Neuronal stem cell (in vitro differentiated cells): ENCODE measurements at regions not wholly inside any gene's neighbourhood (a gene's known extent, or its start where the extent isn't known, plus 50 kb on each side); places are given as distances from the start of the nearest gene placed in this dataset.

Source experiments
- DNase-seq: peaks from one replicate; pipeline ENCODE4 v3.0.0-alpha.2; 2013; ENCODE audit warnings: low spot score
- H2AFZ ChIP-seq: one replicate; pipeline ENCODE4 v1.6.1; 2013; ENCODE audit warnings: mild to moderate bottlenecking, low read length, inconsistent platforms
- H2AK5ac ChIP-seq: 2 replicates; pipeline ENCODE4 v1.6.1; 2013; ENCODE audit warnings: low read depth, mild to moderate bottlenecking, inconsistent platforms, low read length, moderate library complexity, mixed read lengths
- H2BK120ac ChIP-seq: 2 replicates; pipeline ENCODE4 v1.6.1; 2013; ENCODE audit warnings: low read depth, mild to moderate bottlenecking, inconsistent platforms, low read length, moderate library complexity, mixed read lengths
- H2BK12ac ChIP-seq: one replicate; pipeline ENCODE4 v1.6.1; 2013; ENCODE audit warnings: low read length, inconsistent platforms
- H2BK15ac ChIP-seq: 2 replicates; pipeline ENCODE4 v1.6.1; 2013; ENCODE audit warnings: mild to moderate bottlenecking, low read length, inconsistent platforms, mixed read lengths
- H2BK5ac ChIP-seq: one replicate; pipeline ENCODE4 v1.6.1; 2013; ENCODE audit warnings: inconsistent platforms, mild to moderate bottlenecking, low read length, moderate library complexity
- H3K14ac ChIP-seq: one replicate; pipeline ENCODE4 v1.6.1; 2013; ENCODE audit warnings: low read length, inconsistent platforms
- H3K18ac ChIP-seq: 2 replicates; pipeline ENCODE4 v1.6.1; 2013; ENCODE audit warnings: low read length, inconsistent platforms
- H3K23ac ChIP-seq: 2 replicates; pipeline ENCODE4 v1.6.1; 2013; ENCODE audit warnings: low read depth, mild to moderate bottlenecking, mixed read lengths, low read length, inconsistent platforms; ENCODE audit not compliant: poor library complexity
- H3K27ac ChIP-seq: replicated peaks from 3 replicates; pipeline ENCODE4 v1.5.1; 2013; ENCODE audit warnings: low read length, inconsistent platforms
- H3K27me3 ChIP-seq, 3 experiments: 2 replicates each; pipeline ENCODE4 v1.6.1; 2013; ENCODE audit warnings: low read length in 3 of 3, mild to moderate bottlenecking in 2 of 3, inconsistent platforms in 1 of 3, low read depth in 1 of 3, mixed read lengths in 1 of 3, moderate library complexity in 1 of 3; ENCODE audit not compliant: control insufficient read depth in 3 of 3, insufficient read depth in 3 of 3
- H3K36me3 ChIP-seq, 2 donors: replicated peaks in 1 of 2; 2 replicates each; pipeline ENCODE4 v1.6.1; 2013; ENCODE audit warnings: low read length in 2 of 2; ENCODE audit not compliant: control insufficient read depth in 2 of 2, insufficient read depth in 2 of 2
- H3K4ac ChIP-seq: 2 replicates; pipeline ENCODE4 v1.6.1; 2013; ENCODE audit warnings: inconsistent platforms, mild to moderate bottlenecking, low read length, moderate library complexity
- H3K4me1 ChIP-seq, 2 donors: 1 replicate in 1 of 2; 2 replicates in 1 of 2; pipeline ENCODE4 v1.6.1; 2013; ENCODE audit warnings: low read length in 2 of 2, low read depth in 1 of 2; ENCODE audit not compliant: control insufficient read depth in 2 of 2, insufficient read depth in 1 of 2
- H3K4me2 ChIP-seq: one replicate; pipeline ENCODE4 v1.6.1; 2013; ENCODE audit warnings: mild to moderate bottlenecking, low read length, inconsistent platforms; ENCODE audit not compliant: insufficient read depth, poor library complexity, severe bottlenecking
- H3K4me3 ChIP-seq, 2 donors: 2 replicates each; pipeline ENCODE4 v1.5.1; 2013; ENCODE audit warnings: low read length in 2 of 2, mild to moderate bottlenecking in 2 of 2, inconsistent platforms in 1 of 2, moderate library complexity in 1 of 2
- H3K79me1 ChIP-seq: one replicate; pipeline ENCODE4 v1.6.1; 2013; ENCODE audit warnings: low read depth, mild to moderate bottlenecking, inconsistent platforms, low read length, moderate library complexity
- H3K9ac ChIP-seq: one replicate; pipeline ENCODE4 v1.6.1; 2013; ENCODE audit warnings: mild to moderate bottlenecking, low read depth, low read length, inconsistent platforms; ENCODE audit not compliant: poor library complexity
- H3K9me3 ChIP-seq, 2 donors: replicated peaks in 1 of 2; 2 replicates each; pipeline versions ENCODE3 to v1.6.1; 2013; ENCODE audit warnings: low read length in 2 of 2, mild to moderate bottlenecking in 2 of 2, inconsistent platforms in 1 of 2, low read depth in 1 of 2, mixed read lengths in 1 of 2, moderate library complexity in 1 of 2; ENCODE audit not compliant: control insufficient read depth in 2 of 2, insufficient read depth in 1 of 2
- H4K8ac ChIP-seq: one replicate; pipeline ENCODE4 v1.6.1; 2013; ENCODE audit warnings: low read depth, mild to moderate bottlenecking, inconsistent platforms, low read length, moderate library complexity
- H4K91ac ChIP-seq: one replicate; pipeline ENCODE4 v1.6.1; 2013; ENCODE audit warnings: low read length, low read depth, mild to moderate bottlenecking, inconsistent platforms; ENCODE audit not compliant: poor library complexity
- WGBS, 2 donors: extraction: QIAGEN DNeasy Blood & Tissue Kit; methylation state at CpG; one replicate each; pipeline ENCODE4 v1.1.7; 2013; ENCODE audit warnings: missing lambda C conversion rate in 2 of 2, mixed read lengths in 1 of 2; ENCODE audit not compliant: insufficient read length in 2 of 2, insufficient replicate concordance in 1 of 2; ENCODE audit errors: extremely low coverage in 2 of 2; 5-methylcytosine and 5-hydroxymethylcytosine counted together

- H4K8ac ChIP-seq = no peak overlapping the region
- no peak for DNase-seq
Observed at GRCh38 chr4:152039691-152040090, 278.9 kb upstream of the GATB start.

GRCh38 chr4:152039023-152039481 is 278.2 kb upstream of the GATB start:
- H3K9ac ChIP-seq = no peak overlapping the region
- no peak overlapping the region for H2BK12ac ChIP-seq
- no peak for DNase-seq
- H3K79me1 ChIP-seq = no peaks in the 10 kb centered on the region
- H4K91ac ChIP-seq = no peak overlapping the region
- no peak overlapping the region for H2AK5ac ChIP-seq
- no peak overlapping the region for H3K4me3 ChIP-seq
- H3K4ac ChIP-seq = no peak overlapping the region
- no peak overlapping the region for H3K23ac ChIP-seq
- no peak overlapping the region for H3K14ac ChIP-seq
- H3K36me3 ChIP-seq = no peaks in the 10 kb centered on the region
- no peak overlapping the region for H2BK5ac ChIP-seq
- WGBS, 2 donors = no CpG with 5 or more reads among the region's 11 CpGs
- H3K9me3 ChIP-seq = no peaks in the 10 kb centered on the region
- no peak overlapping the region for H3K18ac ChIP-seq
- H3K4me2 ChIP-seq = no peak overlapping the region
- H2BK120ac ChIP-seq = no peak overlapping the region
- no peaks in the 10 kb centered on the region for H3K4me1 ChIP-seq
- no peak overlapping the region for H2BK15ac ChIP-seq
- H4K8ac ChIP-seq = no peak overlapping the region
- H3K27me3 ChIP-seq = no peaks in the 10 kb centered on the region
- no peak overlapping the region for H3K27ac ChIP-seq
- H2AFZ ChIP-seq = no peak overlapping the region

More at GRCh38 chr4:152039691-152040090, 278.9 kb upstream of the GATB start:
- H3K14ac ChIP-seq = no peak overlapping the region
- H3K4me1 ChIP-seq = no peaks in the 10 kb centered on the region
- H3K4ac ChIP-seq = no peak overlapping the region
- WGBS, 2 donors = no CpG with 5 or more reads among the region's 5 CpGs
- H2AK5ac ChIP-seq = no peak overlapping the region
- no peak overlapping the region for H4K91ac ChIP-seq
- no peak overlapping the region for H2AFZ ChIP-seq
- no peak overlapping the region for H3K18ac ChIP-seq
- H3K4me3 ChIP-seq = no peak overlapping the region
- no peaks in the 10 kb centered on the region for H3K79me1 ChIP-seq
- no peaks in the 10 kb centered on the region for H3K9me3 ChIP-seq
- no peak overlapping the region for H2BK120ac ChIP-seq
- peaks cover 0 to 2% (median 0%) of the 10 kb centered on the region in 3 experiments for H3K27me3 ChIP-seq
- no peak overlapping the region for H2BK15ac ChIP-seq
- H3K36me3 ChIP-seq = no peaks in the 10 kb centered on the region
- H3K4me2 ChIP-seq = no peak overlapping the region
- no peak overlapping the region for H3K9ac ChIP-seq
- H3K23ac ChIP-seq = no peak overlapping the region
- no peak overlapping the region for H3K27ac ChIP-seq
- H2BK5ac ChIP-seq = no peak overlapping the region
- no peak overlapping the region for H2BK12ac ChIP-seq

- Histone ChIP-seq H3K14ac (no peak overlapping the region), H3K9ac (no peak overlapping the region), H3K23ac (no peak overlapping the region), H3K4me2 (no peak overlapping the region), H2BK5ac (no peak overlapping the region), H3K4me1 (no peaks in the 10 kb centered on the region), H3K4ac (no peak overlapping the region), H2BK15ac (no peak overlapping the region), H4K8ac (no peak overlapping the region), H3K4me3 (no peak overlapping the region), H2AK5ac (no peak overlapping the region), H3K79me1 (no peaks in the 10 kb centered on the region), H3K27me3 (no peaks in the 10 kb centered on the region), H3K9me3 (no peaks in the 10 kb centered on the region), H4K91ac (no peak overlapping the region), H2BK120ac (no peak overlapping the region), H3K27ac (no peak overlapping the region), H3K36me3 (no peaks in the 10 kb centered on the region), H2BK12ac (no peak overlapping the region), H3K18ac (no peak overlapping the region), H2AFZ (no peak overlapping the region)
- DNase-seq = no peak
- no CpG with 5 or more reads among the region's 3 CpGs for WGBS, 2 donors
Observed at GRCh38 chr4:152038238-152038637, 277.4 kb upstream of the GATB start.

GRCh38 chr4:152037435-152037834 is 276.6 kb upstream of the GATB start:
- H4K8ac ChIP-seq = no peak overlapping the region
- no peak overlapping the region for H2AK5ac ChIP-seq
- H2BK12ac ChIP-seq = no peak overlapping the region
- H2AFZ ChIP-seq = no peak overlapping the region
- H3K36me3 ChIP-seq = no peaks in the 10 kb centered on the region
- H3K9me3 ChIP-seq = no peaks in the 10 kb centered on the region
- H3K14ac ChIP-seq = no peak overlapping the region
- H2BK120ac ChIP-seq = no peak overlapping the region
- H2BK15ac ChIP-seq = no peak overlapping the region
- no peak overlapping the region for H3K4me3 ChIP-seq
- no peak overlapping the region for H4K91ac ChIP-seq
- no peak overlapping the region for H3K23ac ChIP-seq
- no peaks in the 10 kb centered on the region for H3K4me1 ChIP-seq
- no peak overlapping the region for H2BK5ac ChIP-seq
- H3K27ac ChIP-seq = no peak overlapping the region
- DNase-seq = no peak
- no peak overlapping the region for H3K9ac ChIP-seq
- no peak overlapping the region for H3K4me2 ChIP-seq
- no peak overlapping the region for H3K18ac ChIP-seq
- no peak overlapping the region for H3K4ac ChIP-seq
- no CpG with 5 or more reads among the region's 1 CpG for WGBS, 2 donors
- no peaks in the 10 kb centered on the region for H3K79me1 ChIP-seq
- H3K27me3 ChIP-seq = no peaks in the 10 kb centered on the region
